HG03159 (cell line): ENCODE measurements at regions not wholly inside any gene's neighbourhood (a gene's known extent, or its start where the extent isn't known, plus 50 kb on each side); places are given as distances from the start of the nearest gene placed in this dataset.
"Not testable (repeated sequence)": the region's sequence is repeated elsewhere in the genome, so short reads cannot be mapped to it uniquely, and the experiment has no call there.

Experiments used
- ATAC-seq: cut with Tn5 transposase; IDR thresholded peaks from one replicate; pipeline ENCODE4 v1.9.1; 2021; ENCODE audit warnings: mild to moderate bottlenecking, moderate library complexity; ENCODE audit not compliant: unreplicated experiment

DNA sequence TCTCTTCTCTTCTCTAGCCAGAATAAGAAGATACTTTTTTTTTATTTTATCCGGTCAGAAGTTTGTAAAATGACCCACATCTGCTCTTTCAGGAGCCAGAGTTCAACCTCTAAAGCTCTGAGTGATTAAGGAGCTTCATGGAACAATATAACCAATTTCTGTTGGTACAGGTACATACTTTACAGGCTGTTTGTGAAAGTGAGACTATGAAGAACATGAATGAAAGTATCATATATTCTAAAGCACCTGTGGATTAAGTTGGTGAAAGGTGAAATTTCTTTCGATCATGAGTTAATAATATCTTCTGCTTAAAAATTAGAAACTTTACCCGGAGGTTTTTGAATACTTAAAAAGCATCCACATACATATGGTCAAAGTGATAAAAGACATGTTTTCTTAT is 65.2 kb downstream of the DMRT2 start:
- ATAC-seq = no peak

DNA sequence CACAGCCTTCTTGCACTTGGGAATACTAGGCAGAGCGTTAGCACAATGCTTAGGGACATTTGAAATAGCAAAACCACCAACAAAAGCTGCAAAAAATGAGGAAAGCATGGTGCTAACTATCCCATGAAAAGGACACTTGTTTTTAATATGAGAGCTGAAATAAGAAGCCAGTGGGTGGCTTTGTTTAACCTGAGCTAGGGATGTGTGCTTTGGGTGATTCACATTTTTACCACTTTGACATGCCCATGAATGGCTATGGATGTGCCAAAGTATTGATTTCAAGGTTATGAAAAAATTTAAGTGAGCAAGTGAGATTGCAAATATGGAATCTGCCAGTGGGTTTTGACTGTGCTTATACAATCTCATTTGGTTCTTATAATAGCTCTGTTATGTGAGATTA is 67.3 kb downstream of the DMRT2 start:
- ATAC-seq = no peak

- no peak for ATAC-seq
These were observed 70.5 kb downstream of the DMRT2 start for GRCh38 chr9:1120500-1121165.

DNA sequence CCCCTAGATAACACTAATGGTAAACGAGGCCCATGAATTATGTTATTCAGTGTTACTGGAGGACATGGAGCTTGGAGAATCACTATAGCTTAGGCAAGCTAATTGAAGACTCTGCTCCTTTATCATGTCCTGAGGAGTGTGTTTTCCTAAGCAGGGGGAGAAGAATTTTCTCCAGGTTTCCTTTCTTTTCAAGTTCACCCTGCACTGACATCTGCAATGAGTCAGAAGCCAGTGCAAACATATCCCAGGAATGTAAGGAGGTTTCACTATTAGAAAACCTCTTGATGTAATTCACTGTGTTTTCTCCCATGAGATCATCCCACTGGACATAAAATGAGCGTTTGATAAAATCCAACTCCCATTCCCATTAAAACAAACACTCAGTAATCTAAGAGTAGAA is 75.6 kb downstream of the DMRT2 start:
- no peak for ATAC-seq

- no peak for ATAC-seq
These were observed 77.9 kb downstream of the DMRT2 start for GRCh38 chr9:1128046-1128445.

DNA sequence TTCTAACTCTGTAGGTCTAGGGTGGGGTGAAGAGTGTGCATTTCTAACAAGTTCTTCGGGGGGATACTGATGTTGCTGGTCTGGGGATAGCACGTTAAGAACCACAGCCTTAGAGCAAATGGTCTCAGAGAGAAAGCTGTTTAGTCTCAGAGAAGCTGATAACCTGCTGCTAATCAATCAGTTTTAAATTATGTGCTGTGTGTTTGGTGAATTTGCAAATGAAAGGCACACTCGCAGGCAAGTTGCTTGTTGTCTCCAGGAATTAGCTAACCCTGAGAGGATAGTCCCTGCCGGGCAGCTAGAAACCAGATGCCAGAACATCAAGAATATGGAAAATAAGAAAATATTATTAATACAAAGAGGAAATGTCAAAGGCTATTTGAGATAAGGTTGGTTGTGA is 79.2 kb downstream of the DMRT2 start:
- no peak for ATAC-seq

GRCh38 chr9:1140057-1140456 is 89.9 kb downstream of the DMRT2 start:
- no peak for ATAC-seq

GRCh38 chr9:1151691-1152090 is 101.5 kb downstream of the DMRT2 start:
- ATAC-seq = no peak

GRCh38 chr9:1152171-1152570 is 102.0 kb downstream of the DMRT2 start:
- ATAC-seq = no peak

GRCh38 chr9:1154739-1155138 is 104.6 kb downstream of the DMRT2 start:
- no peak for ATAC-seq

- ATAC-seq = no peak
These were observed 105.4 kb downstream of the DMRT2 start for GRCh38 chr9:1155602-1156001.

GRCh38 chr9:1156794-1157550 is 106.8 kb downstream of the DMRT2 start:
- no peak for ATAC-seq

DNA sequence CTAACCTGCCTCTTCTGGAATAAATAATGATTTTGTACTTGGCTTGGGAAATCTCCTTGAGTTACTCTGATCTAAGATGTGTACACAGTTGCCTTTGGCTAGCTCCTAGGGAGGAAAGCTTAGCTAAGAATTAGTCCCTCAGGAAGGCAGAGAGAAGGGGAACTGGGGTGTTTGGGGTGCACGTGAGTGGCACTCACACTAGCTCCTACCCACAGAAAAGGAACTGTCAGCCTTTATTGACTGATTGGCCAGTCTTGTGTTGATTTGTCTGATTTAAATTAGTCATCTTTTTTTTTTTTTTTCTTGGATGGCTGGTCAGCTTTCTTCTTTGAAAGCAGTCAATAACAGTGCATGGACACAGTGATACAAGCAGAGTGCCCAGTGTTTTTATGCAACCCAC is 107.7 kb downstream of the DMRT2 start:
- ATAC-seq = no peak

- ATAC-seq = no peak
These were observed 120.8 kb downstream of the DMRT2 start for GRCh38 chr9:1170918-1171317.

DNA sequence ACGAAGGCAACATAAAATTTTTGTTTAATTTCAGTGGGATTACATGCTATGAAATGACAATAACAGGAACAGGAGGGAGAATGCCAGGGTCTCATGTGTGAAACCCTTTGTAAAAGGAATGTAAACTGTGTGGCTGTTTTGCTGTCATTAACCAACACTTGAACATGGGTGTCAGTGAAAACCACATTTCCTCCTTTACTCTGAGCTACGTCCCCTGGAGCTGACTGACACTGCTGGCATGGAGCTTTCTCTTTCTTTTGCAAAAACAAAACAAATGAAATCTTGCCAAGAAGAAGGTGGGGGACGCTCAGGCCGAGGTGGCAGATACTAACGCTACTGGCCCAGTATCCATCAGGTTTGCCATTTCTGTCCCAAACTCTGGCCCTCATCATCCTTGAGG is 121.4 kb downstream of the DMRT2 start:
- no peak for ATAC-seq

- ATAC-seq = no peak
These were observed 123.1 kb downstream of the DMRT2 start for GRCh38 chr9:1173211-1173610.

- ATAC-seq = no peak
These were observed 123.8 kb downstream of the DMRT2 start for GRCh38 chr9:1173993-1174392.

- ATAC-seq = no peak
These were observed 129.2 kb downstream of the DMRT2 start for GRCh38 chr9:1179366-1179765.

DNA sequence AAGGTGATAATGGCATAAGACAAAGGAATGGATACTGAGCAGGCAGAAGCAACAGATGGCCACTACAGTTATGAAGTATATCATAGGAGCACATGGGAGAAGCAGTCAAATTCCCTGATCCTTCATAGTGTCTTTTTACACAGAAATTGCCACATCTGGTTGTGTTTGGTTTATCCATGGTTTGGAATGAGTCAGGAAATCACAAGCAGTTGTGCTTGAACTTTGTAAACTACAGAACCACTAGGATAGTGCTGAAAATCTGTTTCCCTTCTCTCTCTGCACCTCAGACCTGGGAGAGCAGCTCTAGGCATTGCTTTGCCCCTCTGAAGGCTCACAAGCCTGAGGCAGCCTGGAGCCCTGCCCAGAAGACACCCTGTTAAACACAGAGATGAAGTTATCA is 134.0 kb downstream of the DMRT2 start:
- no peak for ATAC-seq

DNA sequence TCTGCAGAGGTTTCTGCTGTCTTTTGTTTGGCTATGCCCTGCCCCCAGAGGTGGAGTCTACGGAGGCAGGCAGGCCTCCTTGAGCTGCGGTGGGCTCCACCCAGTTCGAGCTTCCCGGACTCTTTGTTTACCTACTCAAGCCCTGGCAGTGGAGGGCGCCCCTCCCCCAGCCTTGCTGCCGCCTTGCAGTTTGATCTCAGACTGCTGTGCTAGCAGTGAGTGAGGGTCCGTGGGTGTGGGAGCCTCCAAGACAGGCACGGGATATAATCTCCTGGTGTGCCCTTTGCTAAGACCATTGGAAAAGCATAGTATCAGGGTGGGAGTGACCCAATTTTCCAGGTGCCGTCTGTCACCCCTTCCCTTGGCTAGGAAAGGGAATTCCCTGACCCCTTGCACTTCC is 137.0 kb downstream of the DMRT2 start:
- ATAC-seq = not testable (repeated sequence)

DNA sequence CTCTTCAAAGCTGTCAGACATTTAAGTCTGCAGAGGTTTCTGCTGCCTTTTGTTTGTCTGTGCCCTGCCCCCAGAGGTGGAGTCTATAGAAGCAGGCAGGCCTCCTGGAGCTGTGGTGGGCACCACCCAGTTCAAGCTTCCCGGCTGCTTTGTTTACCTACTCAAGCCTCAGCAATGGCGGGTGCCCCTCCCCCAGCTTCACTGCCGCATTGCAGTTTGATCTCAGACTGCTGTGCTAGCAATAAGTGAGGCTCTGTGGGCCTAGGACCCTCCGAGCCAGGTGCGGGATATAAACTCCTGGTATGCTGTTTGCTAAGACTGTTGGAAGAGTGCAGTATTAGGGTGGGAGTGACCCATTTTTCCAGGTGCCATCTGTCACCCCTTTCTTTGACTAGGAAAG is 145.5 kb downstream of the DMRT2 start:
- ATAC-seq = not testable (repeated sequence)

- no peak for ATAC-seq
These were observed 147.9 kb downstream of the DMRT2 start for GRCh38 chr9:1198085-1198484.

GRCh38 chr9:1200847-1201251 is 150.7 kb downstream of the DMRT2 start:
- no peak for ATAC-seq
